ENCODE measurements at regions not wholly inside any gene's neighbourhood (a gene's known extent, or its start where the extent isn't known, plus 50 kb on each side); places are given as distances from the start of the nearest gene placed in this dataset.
"Not testable (repeated sequence)": the region's sequence is repeated elsewhere in the genome, so short reads cannot be mapped to it uniquely, and the experiment has no call there.

- no peak for TF ChIP-seq CTCF (conservative IDR thresholded peaks at IDR 0.05)
- Mint-ChIP-seq H3K4me1 (ENCODE audit: unreplicated experiment) (peaks cover 12% of the 10 kb centered on the region), H3K36me3 (no peaks in the 10 kb centered on the region), H3K27ac (no peak overlapping the region), H3K9me3 (peaks cover 9% of the 10 kb centered on the region), H3K27me3 (peaks cover 4% of the 10 kb centered on the region), H3K4me3 (no peak overlapping the region)
- DNase-seq (ENCODE audit: extremely low spot score, unreplicated experiment), result peak; percentile 52
Observed at GRCh38 chr17:83161298-83162034, 82.1 kb downstream of the METRNL start.

- Mint-ChIP-seq H3K36me3 (no peaks in the 10 kb centered on the region), H3K27me3 (peaks cover 4% of the 10 kb centered on the region), H3K4me3 (no peak overlapping the region), H3K9me3 (peaks cover 14% of the 10 kb centered on the region), H3K4me1 (ENCODE audit: unreplicated experiment) (peaks cover 10% of the 10 kb centered on the region), H3K27ac (no peak overlapping the region)
- peak; percentile 43 for DNase-seq (ENCODE audit: extremely low spot score, unreplicated experiment)
- no peak for TF ChIP-seq CTCF (conservative IDR thresholded peaks at IDR 0.05)
Observed at GRCh38 chr17:83162035-83162745, 82.8 kb downstream of the METRNL start.

GRCh38 chr17:83164490-83164889 lies 85.1 kb downstream of the METRNL start:
- Mint-ChIP-seq H3K27me3 (peaks cover 4% of the 10 kb centered on the region), H3K4me3 (no peak overlapping the region), H3K9me3 (peaks cover 10% of the 10 kb centered on the region), H3K4me1 (ENCODE audit: unreplicated experiment) (peaks cover 10% of the 10 kb centered on the region), H3K36me3 (no peaks in the 10 kb centered on the region), H3K27ac (no peak overlapping the region)
- no peak for DNase-seq (ENCODE audit: extremely low spot score, unreplicated experiment)
- no peak for TF ChIP-seq CTCF (conservative IDR thresholded peaks at IDR 0.05)

- Mint-ChIP-seq H3K4me3 (no peak overlapping the region), H3K4me1 (ENCODE audit: unreplicated experiment) (peaks cover 25% of the 10 kb centered on the region), H3K27ac (no peak overlapping the region), H3K27me3 (no peaks in the 10 kb centered on the region), H3K36me3 (no peaks in the 10 kb centered on the region), H3K9me3 (peaks cover 6% of the 10 kb centered on the region)
- TF ChIP-seq CTCF (conservative IDR thresholded peaks at IDR 0.05), result no peak
- peak; percentile 37 for DNase-seq (ENCODE audit: extremely low spot score, unreplicated experiment)
Observed at GRCh38 chr17:83170571-83171260, 91.3 kb downstream of the METRNL start.

GRCh38 chr17:83171661-83172060 lies 92.3 kb downstream of the METRNL start:
- peak; percentile 68 for DNase-seq (ENCODE audit: extremely low spot score, unreplicated experiment)
- Mint-ChIP-seq H3K9me3 (peaks cover 6% of the 10 kb centered on the region), H3K4me1 (ENCODE audit: unreplicated experiment) (peaks cover 31% of the 10 kb centered on the region), H3K4me3 (no peak overlapping the region), H3K36me3 (no peaks in the 10 kb centered on the region), H3K27ac (no peak overlapping the region), H3K27me3 (no peaks in the 10 kb centered on the region)
- TF ChIP-seq CTCF (conservative IDR thresholded peaks at IDR 0.05), result no peak

- H3K27me3 Mint-ChIP-seq, H3K4me3 Mint-ChIP-seq, H3K27ac Mint-ChIP-seq, H3K36me3 Mint-ChIP-seq, H3K9me3 Mint-ChIP-seq: not testable (repeated sequence)
- DNase-seq (ENCODE audit: extremely low spot score, unreplicated experiment), result peak; percentile 54
- peaks cover 31% of the 10 kb centered on the region for H3K4me1 Mint-ChIP-seq (ENCODE audit: unreplicated experiment)
Observed at GRCh38 chr17:83172099-83172498, 92.7 kb downstream of the METRNL start.

GRCh38 chr17:83172646-83173045 lies 93.2 kb downstream of the METRNL start:
- H3K36me3 Mint-ChIP-seq; H3K9me3 Mint-ChIP-seq; H3K27me3 Mint-ChIP-seq; H3K4me3 Mint-ChIP-seq; H3K27ac Mint-ChIP-seq; DNase-seq (ENCODE audit: extremely low spot score, unreplicated experiment): not testable (repeated sequence)
- peaks cover 31% of the 10 kb centered on the region for H3K4me1 Mint-ChIP-seq (ENCODE audit: unreplicated experiment)

GRCh38 chr17:83173180-83173913 lies 93.9 kb downstream of the METRNL start:
- DNase-seq (ENCODE audit: extremely low spot score, unreplicated experiment), result peak; percentile 37
- H3K36me3 Mint-ChIP-seq, H3K4me3 Mint-ChIP-seq: not testable (repeated sequence)

More at GRCh38 chr17:83173180-83173913, 93.9 kb downstream of the METRNL start:
- not testable (repeated sequence) for H3K27me3 Mint-ChIP-seq, H3K27ac Mint-ChIP-seq, H3K9me3 Mint-ChIP-seq
- peaks cover 31% of the 10 kb centered on the region for H3K4me1 Mint-ChIP-seq (ENCODE audit: unreplicated experiment)

Measured in type B pancreatic cell (in vitro differentiated cells).